SK-N-MC (cell line): ENCODE measurements at regions not wholly inside any gene's neighbourhood (a gene's known extent, or its start where the extent isn't known, plus 50 kb on each side); places are given as distances from the start of the nearest gene placed in this dataset.
"Not testable (repeated sequence)": the region's sequence is repeated elsewhere in the genome, so short reads cannot be mapped to it uniquely, and the experiment has no call there.

Experiments used
- EZH2 ChIP-seq: fragments of 200-600 bp; sonication (generic); IDR thresholded peaks from one replicate; pipeline ENCODE4 v1.6.1; 2017; ENCODE audit warnings: antibody characterized with exemption
- FOXP2 ChIP-seq: optimal IDR thresholded peaks from 2 replicates; pipeline ENCODE3; 2011; ENCODE audit warnings: mild to moderate bottlenecking, moderate library complexity; ENCODE audit not compliant: insufficient read depth; ENCODE audit errors: extremely low read length, control extremely low read depth
- POLR2AphosphoS5 ChIP-seq: IDR thresholded peaks from 2 replicates; pipeline ENCODE4 v1.6.1; 2012; ENCODE audit warnings: mild to moderate bottlenecking, low read depth, low read length, borderline replicate concordance

DNA sequence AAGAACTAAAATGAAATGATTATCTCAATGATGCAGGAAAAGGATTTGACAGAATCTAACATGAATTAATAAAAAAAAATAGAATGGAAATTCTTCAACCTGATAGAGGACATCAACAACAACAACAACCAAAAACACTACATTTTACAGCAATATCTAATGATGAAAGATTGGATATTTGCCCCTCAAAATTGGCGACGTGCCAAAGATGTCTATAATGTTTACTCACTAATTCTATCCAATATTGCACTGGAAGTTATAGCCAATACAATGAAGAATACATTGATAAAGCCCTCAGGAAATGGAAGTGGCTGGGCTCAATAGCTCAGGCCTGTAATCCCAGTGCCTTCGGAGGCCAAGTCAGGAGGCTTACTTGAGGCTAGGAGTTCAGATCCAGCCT, 99.4 kb upstream of the ANTXRL start:
- not testable (repeated sequence) for TF ChIP-seq EZH2, POLR2AphosphoS5, FOXP2
